Glutamatergic neuron (in vitro differentiated cells): ENCODE measurements at regions not wholly inside any gene's neighbourhood (a gene's known extent, or its start where the extent isn't known, plus 50 kb on each side); places are given as distances from the start of the nearest gene placed in this dataset.
"Not testable (repeated sequence)": the region's sequence is repeated elsewhere in the genome, so short reads cannot be mapped to it uniquely, and the experiment has no call there.

Experiments used
- DNase-seq: peaks from one replicate; pipeline ENCODE4 v3.0.0; 2022
- H3K27ac Mint-ChIP-seq: one replicate; pipeline ENCODE4 v1.8.0; 2020; ENCODE audit warnings: mild to moderate bottlenecking, mixed read lengths, inconsistent platforms; ENCODE audit not compliant: unreplicated experiment
- H3K27me3 Mint-ChIP-seq: one replicate; pipeline ENCODE4 v1.8.0; 2020; ENCODE audit warnings: mild to moderate bottlenecking, moderate library complexity, mixed read lengths, inconsistent platforms; ENCODE audit not compliant: unreplicated experiment
- H3K36me3 Mint-ChIP-seq: one replicate; pipeline ENCODE4 v1.8.0; 2020; ENCODE audit warnings: mild to moderate bottlenecking, mixed read lengths, inconsistent platforms; ENCODE audit not compliant: unreplicated experiment
- H3K4me1 Mint-ChIP-seq: one replicate; pipeline ENCODE4 v1.8.0; 2020; ENCODE audit warnings: mild to moderate bottlenecking, low read depth, mixed read lengths, inconsistent platforms; ENCODE audit not compliant: unreplicated experiment
- H3K4me3 Mint-ChIP-seq: one replicate; pipeline ENCODE4 v1.8.0; 2020; ENCODE audit warnings: mild to moderate bottlenecking, mixed read lengths, inconsistent platforms; ENCODE audit not compliant: unreplicated experiment
- H3K9me3 Mint-ChIP-seq: one replicate; pipeline ENCODE4 v1.8.0; 2020; ENCODE audit warnings: mild to moderate bottlenecking, moderate library complexity, mixed read lengths, inconsistent platforms; ENCODE audit not compliant: unreplicated experiment
- TF ChIP-seq, protein P1 (sequence below): fragments of 200-600 bp; sonication (generic); IDR thresholded peaks from one replicate; pipeline ENCODE4 v1.5.0; 2021; ENCODE audit not compliant: partially characterized antibody, unreplicated experiment

DNA sequence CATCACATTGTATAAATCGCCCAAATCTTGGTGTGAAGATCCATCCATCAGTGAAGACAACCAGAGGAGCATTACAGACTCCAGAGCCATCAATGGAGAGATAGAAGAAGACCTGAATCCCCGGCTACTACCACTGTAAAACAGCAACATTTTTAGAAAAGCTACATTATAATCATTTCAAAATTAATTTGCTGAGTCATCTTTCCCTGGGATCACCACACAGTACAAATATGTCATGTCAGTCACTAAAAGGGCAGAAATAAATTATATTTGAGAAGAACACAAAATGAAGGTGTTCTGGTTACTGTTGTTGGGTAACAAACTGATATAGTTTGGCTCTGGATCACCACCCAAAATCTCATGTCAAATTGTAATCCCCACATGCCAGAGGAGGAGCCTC is 218.5 kb upstream of the STT3B start:
- TF ChIP-seq, protein P1, sequence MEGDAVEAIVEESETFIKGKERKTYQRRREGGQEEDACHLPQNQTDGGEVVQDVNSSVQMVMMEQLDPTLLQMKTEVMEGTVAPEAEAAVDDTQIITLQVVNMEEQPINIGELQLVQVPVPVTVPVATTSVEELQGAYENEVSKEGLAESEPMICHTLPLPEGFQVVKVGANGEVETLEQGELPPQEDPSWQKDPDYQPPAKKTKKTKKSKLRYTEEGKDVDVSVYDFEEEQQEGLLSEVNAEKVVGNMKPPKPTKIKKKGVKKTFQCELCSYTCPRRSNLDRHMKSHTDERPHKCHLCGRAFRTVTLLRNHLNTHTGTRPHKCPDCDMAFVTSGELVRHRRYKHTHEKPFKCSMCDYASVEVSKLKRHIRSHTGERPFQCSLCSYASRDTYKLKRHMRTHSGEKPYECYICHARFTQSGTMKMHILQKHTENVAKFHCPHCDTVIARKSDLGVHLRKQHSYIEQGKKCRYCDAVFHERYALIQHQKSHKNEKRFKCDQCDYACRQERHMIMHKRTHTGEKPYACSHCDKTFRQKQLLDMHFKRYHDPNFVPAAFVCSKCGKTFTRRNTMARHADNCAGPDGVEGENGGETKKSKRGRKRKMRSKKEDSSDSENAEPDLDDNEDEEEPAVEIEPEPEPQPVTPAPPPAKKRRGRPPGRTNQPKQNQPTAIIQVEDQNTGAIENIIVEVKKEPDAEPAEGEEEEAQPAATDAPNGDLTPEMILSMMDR: no peak
- peaks cover 9% of the 10 kb centered on the region for H3K4me1 Mint-ChIP-seq
- no peak overlapping the region for H3K27ac Mint-ChIP-seq
- no peaks in the 10 kb centered on the region for H3K27me3 Mint-ChIP-seq
- H3K9me3 Mint-ChIP-seq: peaks cover 1% of the 10 kb centered on the region
- no peak overlapping the region for H3K4me3 Mint-ChIP-seq
- DNase-seq: no peak
- peaks cover 12% of the 10 kb centered on the region for H3K36me3 Mint-ChIP-seq

DNA sequence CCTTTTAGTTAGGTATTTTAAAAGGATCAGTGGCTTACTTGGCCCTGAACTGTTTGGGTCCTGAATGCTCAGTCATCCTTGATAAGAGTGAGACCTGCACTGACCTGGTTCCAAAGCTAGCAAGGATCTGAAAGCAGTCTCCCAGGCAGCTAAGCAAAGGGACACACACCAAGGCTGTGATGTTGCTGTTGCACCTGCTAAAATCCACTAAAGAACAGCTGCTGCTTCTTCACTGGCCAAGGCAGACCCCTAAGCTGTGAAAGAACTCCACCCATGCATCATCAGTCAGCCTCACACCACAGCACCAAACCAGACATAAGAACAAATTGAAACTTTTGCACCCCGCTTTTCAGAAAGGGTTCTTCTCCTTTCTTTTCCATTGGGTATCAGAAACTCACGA is 213.4 kb upstream of the STT3B start:
- peaks cover 2% of the 10 kb centered on the region for H3K4me1 Mint-ChIP-seq
- TF ChIP-seq, protein P1: no peak
- H3K36me3 Mint-ChIP-seq: peaks cover 12% of the 10 kb centered on the region
- DNase-seq: no peak
- H3K27ac Mint-ChIP-seq: no peak overlapping the region
- H3K4me3 Mint-ChIP-seq: no peak overlapping the region
- peaks cover 2% of the 10 kb centered on the region for H3K27me3 Mint-ChIP-seq
- peaks cover 3% of the 10 kb centered on the region for H3K9me3 Mint-ChIP-seq

- TF ChIP-seq, protein P1: no peak
- Mint-ChIP-seq H3K4me1 (peaks cover 2% of the 10 kb centered on the region), H3K4me3 (no peak overlapping the region), H3K9me3 (peaks cover 3% of the 10 kb centered on the region), H3K27me3 (peaks cover 2% of the 10 kb centered on the region), H3K36me3 (peaks cover 7% of the 10 kb centered on the region), H3K27ac (no peak overlapping the region)
- DNase-seq: no peak
Observed at GRCh38 chr3:31321620-31322019, 211.1 kb upstream of the STT3B start.

GRCh38 chr3:31322460-31322859 is 210.3 kb upstream of the STT3B start:
- peaks cover 2% of the 10 kb centered on the region for H3K27me3 Mint-ChIP-seq
- DNase-seq: no peak
- H3K4me1 Mint-ChIP-seq: peaks cover 2% of the 10 kb centered on the region
- H3K36me3 Mint-ChIP-seq: peaks cover 6% of the 10 kb centered on the region
- TF ChIP-seq, protein P1: no peak
- no peak overlapping the region for H3K4me3 Mint-ChIP-seq
- no peak overlapping the region for H3K27ac Mint-ChIP-seq
- peaks cover 2% of the 10 kb centered on the region for H3K9me3 Mint-ChIP-seq

- H3K36me3 Mint-ChIP-seq: peaks cover 12% of the 10 kb centered on the region
- H3K9me3 Mint-ChIP-seq, H3K4me1 Mint-ChIP-seq, H3K4me3 Mint-ChIP-seq, H3K27ac Mint-ChIP-seq, H3K27me3 Mint-ChIP-seq, DNase-seq: not testable (repeated sequence)
Observed at GRCh38 chr3:31327826-31328357, 204.8 kb upstream of the STT3B start.

DNA sequence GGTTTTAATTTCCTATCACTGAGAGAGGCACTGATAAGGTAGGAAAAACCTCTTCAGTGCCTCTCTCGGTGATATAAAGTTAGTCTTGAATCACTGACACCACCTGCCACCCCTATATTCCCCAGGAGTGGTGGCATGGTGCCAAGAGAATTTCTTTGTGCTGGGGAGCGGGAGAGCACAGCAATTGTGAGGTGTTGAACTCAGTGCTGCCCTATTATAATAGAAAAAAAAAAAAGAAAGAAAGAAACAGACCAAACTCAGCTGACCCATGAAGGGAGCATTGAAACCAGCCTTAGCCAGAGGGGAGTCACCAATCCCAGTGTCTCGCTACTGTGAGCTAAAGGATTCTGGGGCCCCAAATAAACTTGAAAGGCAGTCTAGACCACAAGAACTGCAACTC is 201.4 kb upstream of the STT3B start:
- no peak for DNase-seq
- H3K27me3 Mint-ChIP-seq: peaks cover 3% of the 10 kb centered on the region
- TF ChIP-seq, protein P1: no peak
- H3K4me1 Mint-ChIP-seq: no peaks in the 10 kb centered on the region
- H3K27ac Mint-ChIP-seq: no peak overlapping the region
- H3K36me3 Mint-ChIP-seq: peaks cover 12% of the 10 kb centered on the region
- no peak overlapping the region for H3K4me3 Mint-ChIP-seq
- H3K9me3 Mint-ChIP-seq: no peaks in the 10 kb centered on the region
